HG03139 (cell line): ENCODE measurements at regions not wholly inside any gene's neighbourhood (a gene's known extent, or its start where the extent isn't known, plus 50 kb on each side); places are given as distances from the start of the nearest gene placed in this dataset.
"Not testable (repeated sequence)": the region's sequence is repeated elsewhere in the genome, so short reads cannot be mapped to it uniquely, and the experiment has no call there.

ENCODE experiments used
- ATAC-seq: cut with Tn5 transposase; IDR thresholded peaks from one replicate; pipeline ENCODE4 v1.9.1; 2021; ENCODE audit not compliant: unreplicated experiment

GRCh38 chr7:76852362-76852761 is 179.8 kb downstream of the SPDYE17 start:
- not testable (repeated sequence) for ATAC-seq

GRCh38 chr7:76851617-76852016 is 180.5 kb downstream of the SPDYE17 start:
- not testable (repeated sequence) for ATAC-seq

- ATAC-seq, result not testable (repeated sequence)
Measured at GRCh38 chr7:76849887-76850563, 182.1 kb downstream of the SPDYE17 start.

GRCh38 chr7:76839879-76840278 is 192.3 kb downstream of the SPDYE17 start:
- not testable (repeated sequence) for ATAC-seq

- ATAC-seq, result not testable (repeated sequence)
Measured at GRCh38 chr7:76839214-76839613, 192.9 kb downstream of the SPDYE17 start.

- not testable (repeated sequence) for ATAC-seq
Measured at GRCh38 chr7:76838357-76838756, 193.8 kb downstream of the SPDYE17 start.

- ATAC-seq, result not testable (repeated sequence)
Measured at GRCh38 chr7:76829233-76829632, 202.2 kb upstream of the POMZP3 start.

GRCh38 chr7:76826181-76826580 is 199.1 kb upstream of the POMZP3 start:
- not testable (repeated sequence) for ATAC-seq

- not testable (repeated sequence) for ATAC-seq
Measured at GRCh38 chr7:76809856-76810255, 182.8 kb upstream of the POMZP3 start.

- not testable (repeated sequence) for ATAC-seq
Measured at GRCh38 chr7:76807588-76808100, 180.6 kb upstream of the POMZP3 start.

- ATAC-seq, result not testable (repeated sequence)
Measured at GRCh38 chr7:76806460-76806859, 179.4 kb upstream of the POMZP3 start.

- not testable (repeated sequence) for ATAC-seq
Measured at GRCh38 chr7:76806010-76806409, 178.9 kb upstream of the POMZP3 start.

GRCh38 chr7:76805262-76805661 is 178.2 kb upstream of the POMZP3 start:
- not testable (repeated sequence) for ATAC-seq

- not testable (repeated sequence) for ATAC-seq
Measured at GRCh38 chr7:76797639-76798038, 170.6 kb upstream of the POMZP3 start.

- not testable (repeated sequence) for ATAC-seq
Measured at GRCh38 chr7:76780693-76781092, 153.6 kb upstream of the POMZP3 start.

- ATAC-seq, result not testable (repeated sequence)
Measured at GRCh38 chr7:76774279-76774678, 147.2 kb upstream of the POMZP3 start.

- not testable (repeated sequence) for ATAC-seq
Measured at GRCh38 chr7:76771980-76772379, 144.9 kb upstream of the POMZP3 start.

- ATAC-seq, result not testable (repeated sequence)
Measured at GRCh38 chr7:76763977-76764376, 136.9 kb upstream of the POMZP3 start.

GRCh38 chr7:76760546-76761220 is 133.6 kb upstream of the POMZP3 start:
- ATAC-seq, result not testable (repeated sequence)

GRCh38 chr7:76739538-76739937 is 112.5 kb upstream of the POMZP3 start:
- ATAC-seq, result not testable (repeated sequence)

GRCh38 chr7:76736724-76737123 is 109.6 kb upstream of the POMZP3 start:
- ATAC-seq, result not testable (repeated sequence)

- not testable (repeated sequence) for ATAC-seq
Measured at GRCh38 chr7:76736091-76736490, 109.0 kb upstream of the POMZP3 start.
